ENCODE measurements at regions not wholly inside any gene's neighbourhood (a gene's known extent, or its start where the extent isn't known, plus 50 kb on each side); places are given as distances from the start of the nearest gene placed in this dataset.

DNA sequence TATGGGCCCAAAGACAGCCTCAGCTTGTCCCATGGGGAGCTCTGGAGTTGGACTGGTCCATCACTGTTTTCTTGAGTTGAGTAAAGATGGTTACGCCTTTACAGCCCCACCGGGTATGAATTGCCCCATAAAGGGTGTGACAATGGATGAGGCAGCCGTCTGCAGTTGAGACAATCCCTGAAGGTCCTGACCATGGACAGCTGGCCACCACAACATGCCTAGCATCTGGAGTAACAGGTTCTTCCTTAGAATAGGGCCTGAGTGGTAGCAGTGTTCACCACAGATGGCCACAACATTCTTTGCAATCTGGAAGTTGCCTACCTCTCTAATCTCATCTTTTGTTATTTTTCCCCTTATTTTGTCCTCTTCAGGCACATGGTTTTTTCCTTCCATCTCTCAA, 51.5 kb upstream of the HS3ST2 start:
- no peak for TF ChIP-seq POLR2A (IDR thresholded peaks at IDR 0.05; ENCODE audit: low read length)
- TF ChIP-seq GATA1 (IDR thresholded peaks at IDR 0.05; ENCODE audit: low read depth, low read length) = no peak
- no peak for DNase-seq

DNA sequence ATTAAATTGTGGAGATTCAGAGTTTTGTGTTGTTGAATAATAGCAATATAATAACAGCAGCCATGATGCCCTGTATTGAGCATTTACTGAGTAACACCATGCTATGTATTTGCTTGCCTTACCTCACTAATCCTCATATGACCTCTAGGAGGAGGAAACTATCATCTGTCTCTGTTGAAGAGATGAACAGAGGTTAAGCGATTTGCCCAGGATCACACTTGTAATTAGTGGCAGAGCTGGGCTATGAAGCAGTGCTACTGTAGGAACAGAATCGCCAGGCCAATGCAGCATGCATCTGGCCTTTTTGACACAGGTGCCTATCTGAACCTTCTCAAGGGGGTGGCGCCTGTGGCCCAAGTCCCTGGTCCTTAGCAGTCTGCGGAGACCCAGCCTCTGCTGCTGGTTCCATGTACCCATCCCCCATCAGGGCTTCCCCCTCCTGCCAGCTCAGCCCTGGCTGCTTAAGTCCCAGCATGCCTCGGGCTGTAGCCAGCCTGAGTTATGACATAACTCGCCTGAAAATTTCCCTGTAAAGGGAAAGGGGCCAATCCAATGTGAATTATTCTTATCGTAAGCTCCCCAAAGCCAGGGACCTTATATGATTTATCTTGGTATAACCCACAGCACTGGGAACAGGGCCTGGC, 50.4 kb upstream of the HS3ST2 start:
- DNase-seq = no peak
- no peak for TF ChIP-seq GATA1 (IDR thresholded peaks at IDR 0.05; ENCODE audit: low read depth, low read length)
- no peak for TF ChIP-seq POLR2A (IDR thresholded peaks at IDR 0.05; ENCODE audit: low read length)
